Stimulated activated CD4-positive, alpha-beta T cell treated with anti-CD3 and anti-CD28 coated beads, Interleukin-4, amount 100 ng/mL, for 24 hours (primary cell): ENCODE measurements at regions not wholly inside any gene's neighbourhood (a gene's known extent, or its start where the extent isn't known, plus 50 kb on each side); places are given as distances from the start of the nearest gene placed in this dataset.

ENCODE experiments used
- DNase-seq: peaks from one replicate; pipeline ENCODE4 v3.0.0-alpha.2; 2020

DNA sequence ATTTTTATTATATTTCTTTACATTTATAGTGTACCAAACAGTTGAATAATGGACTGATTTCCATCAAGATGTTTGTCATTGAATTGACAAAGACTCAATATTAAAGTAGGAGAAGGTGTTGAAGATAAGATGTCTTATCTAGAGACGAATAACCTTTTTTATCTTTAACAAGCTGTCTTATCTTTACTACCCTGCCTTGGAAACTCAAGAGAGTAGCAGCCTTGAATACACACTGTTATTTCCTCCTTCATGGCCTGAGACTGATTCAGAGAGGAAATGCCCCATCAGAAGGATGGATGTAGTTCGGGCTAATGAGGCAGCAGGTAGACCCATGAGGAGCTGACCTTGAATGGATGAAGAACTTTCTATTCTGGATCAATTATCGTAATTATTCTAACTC lies 365.1 kb upstream of the SEMA6D start:
- DNase-seq: no peak

DNA sequence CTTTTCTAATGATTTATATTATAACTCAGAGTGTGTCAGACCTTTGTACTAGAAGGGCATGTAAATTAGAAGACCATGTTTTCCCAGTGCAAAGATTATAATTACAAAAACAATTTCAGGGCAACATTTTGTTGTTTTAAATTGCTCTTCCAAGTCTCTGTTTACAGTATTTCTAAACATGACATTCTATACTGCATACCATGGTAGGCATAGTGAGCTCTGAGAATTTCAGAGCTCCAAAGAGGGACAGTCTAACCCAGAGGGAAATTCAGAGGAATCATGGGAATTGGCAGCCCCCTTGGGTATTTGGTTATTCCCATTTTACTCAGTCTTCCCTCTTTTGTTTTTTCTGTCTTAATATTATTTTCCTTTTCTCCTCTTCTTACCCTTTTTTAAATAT lies 361.5 kb upstream of the SEMA6D start:
- no peak for DNase-seq

GRCh38 chr15:47356297-47356696 lies 361.0 kb upstream of the SEMA6D start:
- no peak for DNase-seq

DNA sequence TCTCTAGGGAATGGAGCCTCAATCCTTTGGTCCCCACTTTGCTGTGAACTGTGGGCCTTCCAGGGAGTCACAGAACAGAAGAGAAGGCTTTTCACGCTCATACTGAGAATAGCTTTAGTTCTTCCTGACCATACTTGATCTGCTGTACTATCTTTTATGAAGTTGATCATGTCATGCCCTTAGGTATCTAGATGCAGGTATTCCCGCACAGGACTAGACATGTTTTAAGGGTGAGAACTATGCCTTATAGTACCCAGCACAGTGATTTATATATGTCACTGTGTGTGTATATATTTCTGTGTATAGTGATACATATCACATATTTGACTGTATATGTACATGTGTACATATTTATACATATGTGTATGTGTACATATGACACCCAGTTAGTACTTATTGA lies 358.4 kb upstream of the SEMA6D start:
- no peak for DNase-seq

- DNase-seq: no peak
These were observed 357.0 kb upstream of the SEMA6D start for GRCh38 chr15:47360305-47360704.

GRCh38 chr15:47362118-47362905 lies 355.0 kb upstream of the SEMA6D start:
- DNase-seq: no peak

- no peak for DNase-seq
These were observed 353.7 kb upstream of the SEMA6D start for GRCh38 chr15:47363653-47364052.

GRCh38 chr15:47364230-47365141 lies 352.8 kb upstream of the SEMA6D start:
- DNase-seq: no peak

GRCh38 chr15:47366884-47367283 lies 350.4 kb upstream of the SEMA6D start:
- DNase-seq: no peak

DNA sequence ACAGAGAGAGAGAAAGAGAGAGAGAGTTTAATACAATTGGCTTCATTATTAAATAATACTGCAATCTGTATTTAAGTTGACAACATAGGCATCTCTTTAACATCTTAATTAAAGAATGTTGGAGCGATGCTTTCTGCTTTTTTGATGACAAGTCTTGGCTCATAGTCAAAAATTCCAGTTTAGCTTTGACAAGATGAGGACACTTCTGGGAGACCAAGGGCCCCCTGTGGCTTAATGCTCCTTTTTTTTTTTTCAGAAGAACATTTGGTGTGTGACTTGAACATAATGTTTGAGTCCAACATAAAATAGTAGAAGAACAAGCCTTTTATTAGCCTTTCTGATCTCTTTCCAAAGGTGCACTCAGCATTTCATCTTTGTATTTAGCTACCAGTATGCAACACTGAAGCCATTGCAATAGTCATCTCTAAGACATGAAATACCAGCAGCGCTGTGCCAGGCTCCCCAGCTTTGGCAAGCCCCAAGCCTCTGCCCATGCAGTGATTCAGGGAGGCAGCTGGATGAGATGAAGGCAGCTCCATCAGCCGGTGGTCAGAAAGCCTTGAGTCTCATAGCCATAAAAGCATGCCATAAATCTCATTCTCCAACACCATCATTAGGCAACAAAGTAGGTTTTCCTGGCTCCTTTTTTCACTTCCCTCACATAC lies 349.4 kb upstream of the SEMA6D start:
- no peak for DNase-seq

- no peak for DNase-seq
These were observed 345.4 kb upstream of the SEMA6D start for GRCh38 chr15:47371939-47372338.

GRCh38 chr15:47374222-47374621 lies 343.1 kb upstream of the SEMA6D start:
- no peak for DNase-seq

GRCh38 chr15:47376190-47376589 lies 341.1 kb upstream of the SEMA6D start:
- DNase-seq: no peak

DNA sequence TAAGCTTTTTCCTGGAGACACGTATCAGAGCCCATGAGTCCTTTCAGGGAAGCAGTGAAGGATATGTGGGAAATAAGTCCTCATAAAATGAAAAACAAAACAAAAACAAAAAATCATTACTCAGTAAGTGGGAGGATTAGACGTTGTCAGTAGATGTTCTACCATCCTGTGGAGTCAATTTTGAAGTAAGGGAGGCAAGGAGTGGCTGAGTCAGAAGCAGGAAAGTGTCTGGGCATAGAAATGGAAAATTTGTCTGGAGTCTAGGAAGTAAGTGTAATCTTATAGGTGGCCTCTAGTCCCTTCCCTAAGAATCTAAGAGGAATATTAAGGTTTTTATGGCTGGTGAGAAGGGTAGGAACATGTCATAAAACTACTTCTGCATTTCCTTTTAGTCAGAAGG lies 339.8 kb upstream of the SEMA6D start:
- DNase-seq: no peak

DNA sequence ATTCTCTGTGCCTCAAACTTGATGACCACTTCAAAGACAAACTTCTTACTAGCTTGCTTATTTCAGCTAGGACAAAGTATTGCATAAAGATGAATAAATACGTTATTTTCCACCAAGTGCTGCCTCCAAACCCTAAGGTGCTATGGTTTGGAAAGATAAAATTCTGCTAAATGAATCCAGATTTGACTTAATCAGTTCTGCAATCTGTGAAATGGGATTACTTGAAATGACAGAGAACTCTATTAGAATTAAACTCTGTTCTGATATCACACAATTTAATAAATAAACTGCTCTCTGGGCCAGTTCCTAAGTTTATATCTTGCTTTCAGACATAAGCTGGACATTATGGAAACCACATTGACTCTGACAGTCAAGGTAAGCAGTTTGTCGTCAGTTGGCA lies 338.8 kb upstream of the SEMA6D start:
- no peak for DNase-seq

DNA sequence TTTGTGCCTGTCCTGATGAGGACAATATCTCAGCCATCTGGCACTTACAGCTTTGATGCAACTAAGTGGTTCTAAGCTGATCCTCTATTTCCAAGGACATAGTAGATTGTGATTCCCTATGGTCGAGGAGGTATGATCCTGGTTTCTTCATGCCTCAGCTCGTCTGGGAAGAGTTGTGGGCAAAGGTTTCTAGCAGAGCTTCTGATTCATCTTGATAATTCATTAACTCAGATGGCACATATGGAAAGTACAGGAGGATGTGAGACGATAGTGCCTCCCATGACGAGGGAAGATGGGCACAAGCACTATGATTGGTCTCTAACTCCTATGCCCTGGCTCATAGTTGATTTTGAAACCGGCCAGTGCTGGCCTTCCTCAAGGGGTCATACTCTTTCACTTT lies 334.2 kb upstream of the SEMA6D start:
- DNase-seq: no peak

- DNase-seq: no peak
These were observed 333.5 kb upstream of the SEMA6D start for GRCh38 chr15:47383801-47384200.

DNA sequence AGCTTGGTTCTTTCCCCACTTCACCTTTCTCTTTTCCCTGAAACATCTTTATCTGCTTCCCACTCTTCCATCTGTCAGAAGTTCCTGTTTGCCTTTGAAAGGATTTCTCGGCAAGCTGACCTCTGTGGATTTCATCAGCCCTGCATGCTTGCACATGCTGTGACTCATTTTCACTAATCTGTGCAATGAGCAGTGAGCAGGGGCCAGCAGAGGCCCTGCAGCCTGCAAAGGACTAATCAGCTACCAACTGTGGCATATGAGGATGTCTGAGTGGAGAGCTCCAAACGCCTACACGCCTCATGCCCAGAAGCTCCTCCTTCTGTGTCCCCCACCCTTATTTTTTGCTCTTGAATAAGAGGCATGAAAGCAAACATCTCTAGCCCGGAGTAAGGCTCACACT lies 333.0 kb upstream of the SEMA6D start:
- DNase-seq: no peak

DNA sequence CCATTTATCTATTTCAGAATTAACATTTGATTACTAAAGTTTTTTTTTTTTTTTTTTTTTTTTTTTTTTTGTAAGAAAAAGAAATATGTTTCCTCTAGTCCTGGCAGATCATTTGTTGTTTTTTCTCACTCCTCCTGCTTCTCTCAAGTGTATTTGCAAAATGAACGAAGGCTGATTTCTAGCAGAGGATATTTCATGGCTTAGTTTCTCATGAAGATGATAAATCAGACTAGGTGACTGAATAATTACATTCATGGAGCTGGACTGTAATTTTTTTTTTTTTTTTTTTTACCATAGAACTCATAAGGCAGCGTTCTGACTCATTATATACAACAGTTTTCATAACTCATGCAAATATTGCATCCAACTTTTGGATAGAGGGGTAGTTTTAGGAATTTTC lies 332.5 kb upstream of the SEMA6D start:
- DNase-seq: no peak

GRCh38 chr15:47386459-47386858 lies 330.8 kb upstream of the SEMA6D start:
- DNase-seq: no peak

- DNase-seq: no peak
These were observed 329.0 kb upstream of the SEMA6D start for GRCh38 chr15:47388299-47388698.

DNA sequence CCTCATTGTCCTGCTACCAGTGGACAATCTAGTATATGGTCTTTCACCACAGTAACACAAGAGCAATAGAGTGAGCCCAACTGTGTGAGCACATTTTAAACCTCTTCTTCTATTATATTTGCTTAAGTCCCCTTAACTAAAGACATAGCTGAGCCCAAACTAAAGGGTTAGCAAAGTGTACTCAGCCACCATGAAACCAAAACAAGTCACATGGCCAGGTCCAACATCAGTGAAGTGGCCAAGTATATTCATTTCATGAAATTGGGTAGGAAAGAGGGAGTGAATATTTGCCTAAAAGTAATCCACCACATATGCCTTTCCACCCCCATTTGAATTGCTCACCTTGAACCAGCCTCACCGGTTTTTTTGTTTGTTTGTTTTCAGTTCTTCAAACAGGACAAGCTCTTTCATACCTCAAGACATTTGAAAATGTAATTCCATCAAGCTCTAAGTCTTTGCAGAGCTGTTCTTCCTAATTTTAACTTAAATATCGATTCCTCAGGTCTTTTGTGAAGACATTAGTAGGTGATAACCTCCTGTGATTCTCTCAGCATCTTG lies 327.0 kb upstream of the SEMA6D start:
- DNase-seq: no peak

GRCh38 chr15:47394286-47394809 lies 323.0 kb upstream of the SEMA6D start:
- no peak for DNase-seq
